GM12878 (cell line): ENCODE measurements at regions not wholly inside any gene's neighbourhood (a gene's known extent, or its start where the extent isn't known, plus 50 kb on each side); places are given as distances from the start of the nearest gene placed in this dataset.

Experiments
- ATAC-seq: fragments of 200-7000 bp; cut with Tn5 transposase; 3 replicates; pipeline ENCODE4 v1.9.1; 2020; ENCODE audit warnings: mild to moderate bottlenecking, moderate library complexity
- BruUV-seq: library from RNA; stranded (reverse); fragments of 400-500 nt; replicated peaks from 2 replicates; lab custom pipeline; 2021; lab: Mats Ljungman, UMichigan
- CTCF ChIA-PET: fragments of 300-600 bp; sonication (Branson Sonifier 250); formaldehyde crosslinking; extraction: SDS; loops from one replicate; lab custom pipeline; 2021; ENCODE audit warnings: inconsistent platforms; lab: Yijun Ruan, JAX
- POLR2A ChIA-PET: fragments of 350-600 bp; formaldehyde crosslinking; extraction: SDS; loops from one replicate; lab custom pipeline; 2021; ENCODE audit warnings: inconsistent platforms; lab: Charles Lee
- RAD21 ChIA-PET: fragments of 300-600 bp; sonication (Branson Sonifier 250); formaldehyde crosslinking; loops from one replicate; lab custom pipeline; 2023; ENCODE audit warnings: antibody characterized with exemption; ENCODE audit not compliant: unreplicated experiment; lab: Charles Lee
- SMC1A ChIA-PET: fragments of 300-600 bp; sonication (Branson Sonifier 250); formaldehyde crosslinking; loops from one replicate; lab custom pipeline; 2023; ENCODE audit not compliant: unreplicated experiment, uncharacterized antibody; lab: Charles Lee
- DNase-seq: peaks from one replicate; pipeline ENCODE4 v3.0.0-alpha.2; 2011; ENCODE audit warnings: low read depth, low spot score
- FAIRE-seq: peaks from 3 replicates; lab custom pipeline; 2011; peaks lifted over from hg19 to GRCh38; lab: Jason Lieb, UNC
- H2AFZ ChIP-seq: 2 replicates; pipeline ENCODE4 v1.6.0; 2011; ENCODE audit warnings: low read depth, low read length, control low read depth; ENCODE audit not compliant: control insufficient read depth
- H3K27ac ChIP-seq: 2 replicates; pipeline ENCODE4 v1.5.1; 2011; ENCODE audit warnings: control low read depth; ENCODE audit not compliant: control insufficient read depth, insufficient read depth
- H3K27me3 ChIP-seq, 2 experiments: replicated peaks in 1 of 2; 2 replicates each; pipeline versions ENCODE4 v1.6.0 to v1.6.1; 2011; ENCODE audit warnings: low read length in 1 of 2; ENCODE audit not compliant: control insufficient read depth in 2 of 2, insufficient read depth in 2 of 2
- H3K36me3 ChIP-seq, 2 experiments: 2 replicates each; pipeline ENCODE4 v1.5.1; 2011; ENCODE audit warnings: low read length in 1 of 2; ENCODE audit not compliant: control insufficient read depth in 2 of 2, insufficient read depth in 2 of 2
- H3K4me1 ChIP-seq: 2 replicates; pipeline ENCODE4 v1.6.1; 2011; ENCODE audit warnings: mild to moderate bottlenecking, low read length, moderate library complexity, mixed read lengths; ENCODE audit not compliant: control insufficient read depth, insufficient read depth
- H3K4me2 ChIP-seq: 2 replicates; pipeline ENCODE4 v1.6.0; 2011; ENCODE audit warnings: control low read depth; ENCODE audit not compliant: control insufficient read depth, insufficient read depth
- H3K4me3 ChIP-seq: fragments of 200-600 bp; sonication (generic); 2 replicates; pipeline ENCODE4 v1.5.1; 2016
- H3K79me2 ChIP-seq: 2 replicates; pipeline ENCODE4 v1.6.0; 2011; ENCODE audit warnings: low read length; ENCODE audit not compliant: control insufficient read depth, insufficient read depth
- H3K9ac ChIP-seq: 2 replicates; pipeline ENCODE4 v1.8.0; 2011; ENCODE audit warnings: low read length, control low read depth, mixed read lengths; ENCODE audit not compliant: control insufficient read depth, insufficient read depth
- H3K9me3 ChIP-seq: replicated peaks from 3 replicates; pipeline ENCODE4 v1.5.1; 2011; ENCODE audit warnings: mild to moderate bottlenecking, low read length; ENCODE audit not compliant: control insufficient read depth, insufficient read depth
- H4K20me1 ChIP-seq: 2 replicates; pipeline ENCODE4 v1.6.0; 2011; ENCODE audit not compliant: control insufficient read depth, insufficient read depth
- CHD2 ChIP-seq: IDR thresholded peaks from 2 replicates; pipeline ENCODE4 v1.6.1; 2011; ENCODE audit warnings: low read depth, low read length, improper control_type of control experiment, borderline replicate concordance
- ETV6 ChIP-seq, 2 experiments: fragments of 450-650 bp in 1 of 2; IDR thresholded peaks in 1 of 2; conservative IDR thresholded peaks in 1 of 2; 2 replicates each; pipeline ENCODE4 v1.6.1; 2014; ENCODE audit warnings: antibody characterized with exemption in 1 of 2, borderline replicate concordance in 1 of 2, low read depth in 1 of 2, mild to moderate bottlenecking in 1 of 2, moderate library complexity in 1 of 2
- WGBS: methylation state at CpG from one replicate; pipeline ENCODE4 v1.1.6; 2016; ENCODE audit warnings: low lambda C conversion rate; ENCODE audit not compliant: insufficient replicate concordance, insufficient coverage; ENCODE audit errors: missing lambda C conversion rate; 5-methylcytosine and 5-hydroxymethylcytosine counted together
- in situ Hi-C: fragments of 300-500 bp; cut with MboI; formaldehyde crosslinking; loops from 9 replicates; pipeline ENCODE4 v1.14.3; 2018; ENCODE audit warnings: mixed read lengths
- intact Hi-C: fragments of 100-400 bp; cut with micrococcal nuclease; formaldehyde crosslinking; loops from one replicate; pipeline ENCODE4 v1.14.2; 2022; ENCODE audit not compliant: unreplicated experiment
- TF ChIP-seq, protein P1 (sequence below): fragments of 450-650 bp; conservative IDR thresholded peaks from 2 replicates; pipeline ENCODE4 v1.6.1; 2017; ENCODE audit warnings: mild to moderate bottlenecking, moderate library complexity
- TF ChIP-seq, protein P2 (sequence below): fragments of 450-650 bp; IDR thresholded peaks from 2 replicates; pipeline ENCODE4 v1.6.1; 2018; ENCODE audit warnings: borderline replicate concordance, mild to moderate bottlenecking; ENCODE audit not compliant: partially characterized antibody
- TF ChIP-seq, protein P3 (sequence below): fragments of 450-650 bp; IDR thresholded peaks from 2 replicates; pipeline ENCODE4 v1.6.1; 2014; ENCODE audit warnings: mild to moderate bottlenecking

DNA sequence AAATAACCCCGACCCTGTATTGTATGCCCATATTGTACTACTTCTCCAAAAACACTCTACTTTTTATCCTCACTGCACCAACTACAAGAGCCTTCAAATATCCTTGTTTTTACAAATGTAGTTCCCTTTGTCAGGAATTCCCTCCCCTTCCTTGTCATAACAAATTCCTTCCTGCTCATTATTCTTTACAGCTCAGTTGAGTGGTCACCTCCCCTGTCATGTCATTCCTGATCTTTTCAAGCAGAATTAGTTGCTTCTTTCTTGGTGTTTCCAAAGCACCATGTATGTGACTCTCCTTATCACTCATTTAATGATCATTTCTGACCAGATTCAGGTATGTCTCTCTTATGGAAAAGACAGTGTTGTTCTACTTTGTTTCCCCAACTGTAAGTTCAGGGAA, 194.2 kb upstream of the SMC2 start (continued):
- TF ChIP-seq, protein P1, sequence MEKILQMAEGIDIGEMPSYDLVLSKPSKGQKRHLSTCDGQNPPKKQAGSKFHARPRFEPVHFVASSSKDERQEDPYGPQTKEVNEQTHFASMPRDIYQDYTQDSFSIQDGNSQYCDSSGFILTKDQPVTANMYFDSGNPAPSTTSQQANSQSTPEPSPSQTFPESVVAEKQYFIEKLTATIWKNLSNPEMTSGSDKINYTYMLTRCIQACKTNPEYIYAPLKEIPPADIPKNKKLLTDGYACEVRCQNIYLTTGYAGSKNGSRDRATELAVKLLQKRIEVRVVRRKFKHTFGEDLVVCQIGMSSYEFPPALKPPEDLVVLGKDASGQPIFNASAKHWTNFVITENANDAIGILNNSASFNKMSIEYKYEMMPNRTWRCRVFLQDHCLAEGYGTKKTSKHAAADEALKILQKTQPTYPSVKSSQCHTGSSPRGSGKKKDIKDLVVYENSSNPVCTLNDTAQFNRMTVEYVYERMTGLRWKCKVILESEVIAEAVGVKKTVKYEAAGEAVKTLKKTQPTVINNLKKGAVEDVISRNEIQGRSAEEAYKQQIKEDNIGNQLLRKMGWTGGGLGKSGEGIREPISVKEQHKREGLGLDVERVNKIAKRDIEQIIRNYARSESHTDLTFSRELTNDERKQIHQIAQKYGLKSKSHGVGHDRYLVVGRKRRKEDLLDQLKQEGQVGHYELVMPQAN = no peak

DNA sequence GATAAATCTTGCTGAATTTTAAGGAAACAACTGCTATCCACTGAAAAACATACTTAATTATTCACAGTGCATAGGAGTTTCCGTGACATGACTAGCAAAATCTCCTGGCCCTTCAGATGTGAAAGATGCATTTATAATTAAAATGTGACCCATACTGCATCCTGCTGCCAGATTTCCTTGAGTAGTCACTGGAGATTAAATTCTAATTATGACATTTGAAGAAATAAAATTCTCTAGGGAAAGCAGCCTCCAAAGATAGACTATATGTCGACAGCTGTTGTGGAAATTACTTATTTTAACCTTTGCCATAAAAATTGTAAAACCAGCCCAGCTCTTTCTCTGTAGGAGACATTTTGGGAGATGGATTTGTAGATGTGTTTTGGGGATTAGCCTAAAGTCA, 193.6 kb upstream of the SMC2 start:
- Histone ChIP-seq H3K4me3 (no peak overlapping the region), H2AFZ (no peak overlapping the region), H3K4me1 (no peaks in the 10 kb centered on the region), H3K27me3 (no peaks in the 10 kb centered on the region), H3K9ac (no peak overlapping the region), H3K4me2 (no peak overlapping the region), H3K9me3 (no peaks in the 10 kb centered on the region), H3K79me2 (no peaks in the 10 kb centered on the region), H4K20me1 (no peaks in the 10 kb centered on the region), H3K36me3 (no peaks in the 10 kb centered on the region), H3K27ac (no peak overlapping the region)
- POLR2A ChIA-PET = no interaction called here
- 20% methylated on average over 2 of the region's 2 CpGs for WGBS
- intact Hi-C loops = no loop called here
- CTCF ChIA-PET = no interaction called here
- ATAC-seq (no peak), DNase-seq (no peak), FAIRE-seq (no peak)
- no TSS peak for BruUV-seq
- SMC1A ChIA-PET = interaction anchor here (0.8 kb wide), 1 partner anchor 35 kb away, joined by 3 read pairs; no protein-coding TSS in a partner anchor
- RAD21 ChIA-PET = no interaction called here
- in situ Hi-C loops = no loop called here
- no peak for TF ChIP-seq ETV6 (conservative IDR thresholded peaks at IDR 0.05 in 1 of 2, IDR thresholded peaks at IDR 0.05 in 1 of 2; ENCODE audit: borderline replicate concordance in 1 of 2, low read depth in 1 of 2)
- TF ChIP-seq, protein P2, sequence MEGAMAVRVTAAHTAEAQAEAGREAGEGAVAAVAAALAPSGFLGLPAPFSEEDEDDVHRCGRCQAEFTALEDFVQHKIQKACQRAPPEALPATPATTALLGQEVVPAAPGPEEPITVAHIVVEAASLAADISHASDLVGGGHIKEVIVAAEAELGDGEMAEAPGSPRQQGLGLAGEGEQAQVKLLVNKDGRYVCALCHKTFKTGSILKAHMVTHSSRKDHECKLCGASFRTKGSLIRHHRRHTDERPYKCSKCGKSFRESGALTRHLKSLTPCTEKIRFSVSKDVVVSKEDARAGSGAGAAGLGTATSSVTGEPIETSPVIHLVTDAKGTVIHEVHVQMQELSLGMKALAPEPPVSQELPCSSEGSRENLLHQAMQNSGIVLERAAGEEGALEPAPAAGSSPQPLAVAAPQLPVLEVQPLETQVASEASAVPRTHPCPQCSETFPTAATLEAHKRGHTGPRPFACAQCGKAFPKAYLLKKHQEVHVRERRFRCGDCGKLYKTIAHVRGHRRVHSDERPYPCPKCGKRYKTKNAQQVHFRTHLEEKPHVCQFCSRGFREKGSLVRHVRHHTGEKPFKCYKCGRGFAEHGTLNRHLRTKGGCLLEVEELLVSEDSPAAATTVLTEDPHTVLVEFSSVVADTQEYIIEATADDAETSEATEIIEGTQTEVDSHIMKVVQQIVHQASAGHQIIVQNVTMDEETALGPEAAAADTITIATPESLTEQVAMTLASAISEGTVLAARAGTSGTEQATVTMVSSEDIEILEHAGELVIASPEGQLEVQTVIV = no peak
- TF ChIP-seq CHD2 = no peak
- TF ChIP-seq, protein P3, sequence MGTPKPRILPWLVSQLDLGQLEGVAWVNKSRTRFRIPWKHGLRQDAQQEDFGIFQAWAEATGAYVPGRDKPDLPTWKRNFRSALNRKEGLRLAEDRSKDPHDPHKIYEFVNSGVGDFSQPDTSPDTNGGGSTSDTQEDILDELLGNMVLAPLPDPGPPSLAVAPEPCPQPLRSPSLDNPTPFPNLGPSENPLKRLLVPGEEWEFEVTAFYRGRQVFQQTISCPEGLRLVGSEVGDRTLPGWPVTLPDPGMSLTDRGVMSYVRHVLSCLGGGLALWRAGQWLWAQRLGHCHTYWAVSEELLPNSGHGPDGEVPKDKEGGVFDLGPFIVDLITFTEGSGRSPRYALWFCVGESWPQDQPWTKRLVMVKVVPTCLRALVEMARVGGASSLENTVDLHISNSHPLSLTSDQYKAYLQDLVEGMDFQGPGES = no peak
